GM20000 (cell line): ENCODE measurements at regions not wholly inside any gene's neighbourhood (a gene's known extent, or its start where the extent isn't known, plus 50 kb on each side); places are given as distances from the start of the nearest gene placed in this dataset.

ENCODE experiments used
- DNase-seq: peaks from one replicate; pipeline ENCODE4 v3.0.0; 2012; ENCODE audit warnings: low spot score
- TF ChIP-seq, protein P1 (sequence below): IDR thresholded peaks from 2 replicates; pipeline ENCODE4 v1.5.1; 2012; ENCODE audit warnings: mild to moderate bottlenecking, control low read depth; ENCODE audit errors: extremely low read depth, missing control alignments

DNA sequence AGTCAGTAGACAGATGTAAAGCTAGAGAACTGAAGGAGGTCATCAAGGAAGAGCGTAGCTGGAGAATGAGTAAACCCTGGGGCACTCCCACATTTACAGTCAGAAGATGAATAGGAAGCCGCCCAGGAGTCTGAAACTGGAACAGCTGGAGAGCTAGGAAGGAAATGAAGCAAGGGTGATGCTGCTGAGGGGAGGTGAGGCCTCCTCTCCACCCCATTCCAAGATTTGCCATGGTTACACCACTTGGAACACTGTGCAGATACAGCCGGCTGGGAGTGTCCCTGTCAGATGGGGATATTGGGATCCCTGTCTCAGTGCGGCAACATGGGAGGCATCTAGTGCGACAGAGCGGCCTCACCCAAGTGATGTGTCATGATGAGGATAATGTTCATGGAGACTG lies 51.8 kb upstream of the GPI start:
- TF ChIP-seq, protein P1, sequence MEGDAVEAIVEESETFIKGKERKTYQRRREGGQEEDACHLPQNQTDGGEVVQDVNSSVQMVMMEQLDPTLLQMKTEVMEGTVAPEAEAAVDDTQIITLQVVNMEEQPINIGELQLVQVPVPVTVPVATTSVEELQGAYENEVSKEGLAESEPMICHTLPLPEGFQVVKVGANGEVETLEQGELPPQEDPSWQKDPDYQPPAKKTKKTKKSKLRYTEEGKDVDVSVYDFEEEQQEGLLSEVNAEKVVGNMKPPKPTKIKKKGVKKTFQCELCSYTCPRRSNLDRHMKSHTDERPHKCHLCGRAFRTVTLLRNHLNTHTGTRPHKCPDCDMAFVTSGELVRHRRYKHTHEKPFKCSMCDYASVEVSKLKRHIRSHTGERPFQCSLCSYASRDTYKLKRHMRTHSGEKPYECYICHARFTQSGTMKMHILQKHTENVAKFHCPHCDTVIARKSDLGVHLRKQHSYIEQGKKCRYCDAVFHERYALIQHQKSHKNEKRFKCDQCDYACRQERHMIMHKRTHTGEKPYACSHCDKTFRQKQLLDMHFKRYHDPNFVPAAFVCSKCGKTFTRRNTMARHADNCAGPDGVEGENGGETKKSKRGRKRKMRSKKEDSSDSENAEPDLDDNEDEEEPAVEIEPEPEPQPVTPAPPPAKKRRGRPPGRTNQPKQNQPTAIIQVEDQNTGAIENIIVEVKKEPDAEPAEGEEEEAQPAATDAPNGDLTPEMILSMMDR: no peak
- no peak for DNase-seq

DNA sequence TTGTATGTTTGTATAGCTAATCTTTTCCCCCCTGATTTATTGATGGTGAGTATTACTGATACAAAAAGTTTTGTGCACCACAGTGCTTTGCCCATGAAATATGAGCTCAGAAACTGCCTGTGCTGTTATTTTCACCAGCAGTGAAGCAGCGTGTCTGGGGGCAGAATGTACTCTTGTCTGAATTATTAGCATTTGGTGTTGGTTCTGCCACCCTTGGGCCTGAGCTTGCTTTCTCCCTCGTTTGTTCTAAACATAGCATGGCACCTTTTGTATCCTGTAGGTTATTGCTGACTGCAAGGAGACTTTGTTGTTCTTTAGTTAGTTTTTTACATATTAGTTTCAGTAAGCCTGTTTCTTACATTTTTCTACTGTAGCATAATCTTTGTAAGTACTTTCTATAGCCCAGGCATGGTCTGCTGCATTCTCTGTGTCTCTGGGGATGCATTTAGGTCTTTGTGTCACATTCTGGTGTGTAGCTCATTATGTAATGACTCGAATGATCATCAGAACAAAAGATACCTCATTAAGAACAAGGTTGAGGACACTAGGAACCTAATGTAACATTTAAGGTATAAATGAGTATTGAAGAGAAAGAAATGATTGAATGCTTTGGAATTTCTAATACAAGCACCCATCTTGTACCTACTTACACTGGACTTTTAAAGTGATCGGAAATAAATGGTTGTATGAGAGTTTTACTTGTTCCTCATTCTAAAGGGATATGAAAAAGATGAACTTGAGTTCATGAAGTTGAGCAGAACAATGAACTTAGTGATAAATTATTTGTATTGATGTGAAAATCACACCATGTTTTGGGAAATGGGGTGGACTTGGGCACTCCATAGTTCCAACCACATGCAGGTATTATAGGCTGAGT lies 50.3 kb upstream of the GPI start:
- peak; percentile 36 for DNase-seq
- TF ChIP-seq, protein P1: no peak
